ENCODE measurements at regions not wholly inside any gene's neighbourhood (a gene's known extent, or its start where the extent isn't known, plus 50 kb on each side); places are given as distances from the start of the nearest gene placed in this dataset.

DNA sequence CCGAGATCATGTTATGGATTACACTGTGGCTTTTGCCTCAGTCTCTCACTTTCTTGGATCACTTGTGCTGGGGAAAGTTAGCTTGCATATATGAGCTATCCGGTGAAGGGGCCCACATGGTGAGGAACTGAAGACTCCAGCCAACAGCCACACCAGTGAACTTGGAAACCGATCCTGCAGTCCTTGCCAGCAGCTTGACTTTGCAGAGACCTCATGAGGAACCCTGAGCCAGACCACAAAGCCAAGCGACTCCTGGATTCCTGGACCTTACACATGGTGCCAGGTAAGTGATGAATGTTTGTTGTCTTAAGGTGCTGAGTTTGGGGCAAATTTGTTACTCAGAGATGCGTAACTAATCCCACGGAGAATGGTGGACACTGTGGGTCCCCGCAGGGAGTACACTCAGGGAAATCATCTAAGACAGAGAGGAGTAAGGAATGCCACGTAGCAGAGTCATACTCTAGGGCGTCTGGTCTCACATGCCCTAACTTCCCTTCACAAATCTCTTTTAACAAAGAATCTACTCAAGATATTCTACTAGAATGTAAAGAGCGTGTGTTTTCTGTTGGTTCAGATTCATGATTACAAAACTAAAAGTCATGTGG is 76.5 kb upstream of the PJA2 start:
- TF ChIP-seq, protein P1, sequence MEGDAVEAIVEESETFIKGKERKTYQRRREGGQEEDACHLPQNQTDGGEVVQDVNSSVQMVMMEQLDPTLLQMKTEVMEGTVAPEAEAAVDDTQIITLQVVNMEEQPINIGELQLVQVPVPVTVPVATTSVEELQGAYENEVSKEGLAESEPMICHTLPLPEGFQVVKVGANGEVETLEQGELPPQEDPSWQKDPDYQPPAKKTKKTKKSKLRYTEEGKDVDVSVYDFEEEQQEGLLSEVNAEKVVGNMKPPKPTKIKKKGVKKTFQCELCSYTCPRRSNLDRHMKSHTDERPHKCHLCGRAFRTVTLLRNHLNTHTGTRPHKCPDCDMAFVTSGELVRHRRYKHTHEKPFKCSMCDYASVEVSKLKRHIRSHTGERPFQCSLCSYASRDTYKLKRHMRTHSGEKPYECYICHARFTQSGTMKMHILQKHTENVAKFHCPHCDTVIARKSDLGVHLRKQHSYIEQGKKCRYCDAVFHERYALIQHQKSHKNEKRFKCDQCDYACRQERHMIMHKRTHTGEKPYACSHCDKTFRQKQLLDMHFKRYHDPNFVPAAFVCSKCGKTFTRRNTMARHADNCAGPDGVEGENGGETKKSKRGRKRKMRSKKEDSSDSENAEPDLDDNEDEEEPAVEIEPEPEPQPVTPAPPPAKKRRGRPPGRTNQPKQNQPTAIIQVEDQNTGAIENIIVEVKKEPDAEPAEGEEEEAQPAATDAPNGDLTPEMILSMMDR (IDR thresholded peaks at IDR 0.05; ENCODE audit: insufficient read depth, low read length): no peak
- TF ChIP-seq POLR2AphosphoS5 (IDR thresholded peaks at IDR 0.05; ENCODE audit: low read depth) (no peak), SPI1 (IDR thresholded peaks at IDR 0.05; ENCODE audit: borderline replicate concordance, low read depth) (no peak), GABPA (IDR thresholded peaks at IDR 0.05; ENCODE audit: low read depth) (no peak)

Data from HL-60 (cell line).